K562 (cell line): ENCODE measurements at regions not wholly inside any gene's neighbourhood (a gene's known extent, or its start where the extent isn't known, plus 50 kb on each side); places are given as distances from the start of the nearest gene placed in this dataset.

ENCODE experiments used
- CEBPG ChIP-seq, 3 experiments: fragments of 200-800 bp in 1 of 3; sonication (Bioruptor generic) in 1 of 3; sonication (generic) in 1 of 3; formaldehyde crosslinking in 1 of 3; IDR thresholded peaks in 2 of 3; conservative IDR thresholded peaks in 1 of 3; 2 replicates each; pipeline versions ENCODE4 v1.6.1 to v1.8.0; 2016 to 2022; ENCODE audit warnings: missing compliant biosample characterization in 2 of 3, missing genetic modification characterization in 2 of 3, mild to moderate bottlenecking in 1 of 3, missing genetic modification reagents in 1 of 3
- RHOXF2B ChIP-seq: fragments of 250-450 bp; sonication (Bioruptor Pico); conservative IDR thresholded peaks from 2 replicates; pipeline ENCODE4 v1.5.1; 2021
- ZEB2 ChIP-seq: fragments of 450-650 bp; IDR thresholded peaks from 2 replicates; pipeline ENCODE4 v1.6.1; 2016

DNA sequence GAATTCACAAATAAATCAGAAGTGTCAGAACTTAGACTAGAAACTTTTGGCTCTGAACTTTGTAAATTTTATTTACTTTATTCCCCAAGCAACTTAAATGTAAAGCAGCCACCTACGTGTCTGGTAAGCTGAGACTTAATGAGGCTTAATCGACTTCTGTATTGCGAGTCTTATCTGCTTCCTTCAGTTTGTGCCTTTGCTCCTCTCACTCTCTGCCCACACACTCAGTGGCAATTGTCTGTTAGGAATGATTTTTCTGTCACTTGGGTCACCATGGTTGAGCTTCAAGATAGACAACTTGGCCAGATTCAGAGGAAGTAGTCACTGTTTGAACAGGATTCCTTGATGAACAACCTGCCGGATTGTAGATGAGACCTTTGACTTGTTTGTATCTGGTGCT is 691.4 kb upstream of the FSHR start:
- TF ChIP-seq CEBPG (CRISPR knock-in tag; IDR thresholded peaks at IDR 0.05) (no peak), CEBPG (tag; conservative IDR thresholded peaks at IDR 0.05 in 1 of 2, IDR thresholded peaks at IDR 0.05 in 1 of 2) (no peak), ZEB2 (no peak), RHOXF2B (no peak)
